Cardiac fibroblast (primary cell): ENCODE measurements at regions not wholly inside any gene's neighbourhood (a gene's known extent, or its start where the extent isn't known, plus 50 kb on each side); places are given as distances from the start of the nearest gene placed in this dataset.

Experiments
- DNase-seq, 2 donors: peaks; one replicate each; pipeline versions ENCODE4 v3.0.0 to v3.0.0-alpha.2; 2010; ENCODE audit warnings: low read depth in 2 of 2
- H3K4me3 ChIP-seq, 2 donors: replicated peaks in 1 of 2; 1 replicate in 1 of 2; 2 replicates in 1 of 2; pipeline ENCODE4 v1.5.1; 2011; ENCODE audit warnings: low read depth in 2 of 2, low read length in 2 of 2, mild to moderate bottlenecking in 2 of 2, moderate library complexity in 1 of 2
- CTCF ChIP-seq: IDR thresholded peaks from one replicate; pipeline ENCODE4 v1.5.1; 2011; ENCODE audit warnings: low read depth, mild to moderate bottlenecking, low read length, inconsistent platforms

- no peak for TF ChIP-seq CTCF
- DNase-seq, result peak in 1 of 2 donors; percentile 90
Observed at GRCh38 chr17:70006159-70006558, 68.9 kb upstream of the KCNJ16 start.

GRCh38 chr17:70011750-70012149 is 63.3 kb upstream of the KCNJ16 start:
- H3K4me3 ChIP-seq, result no peak overlapping the region
- no peak for TF ChIP-seq CTCF
- DNase-seq, result no peak

More at GRCh38 chr17:70006159-70006558, 68.9 kb upstream of the KCNJ16 start:
- H3K4me3 ChIP-seq, result no peak overlapping the region

GRCh38 chr17:70013911-70014310 is 61.1 kb upstream of the KCNJ16 start:
- TF ChIP-seq CTCF, result no peak
- H3K4me3 ChIP-seq, result no peak overlapping the region
- DNase-seq, result no peak

GRCh38 chr17:70017112-70017511 is 57.9 kb upstream of the KCNJ16 start:
- DNase-seq, result no peak
- TF ChIP-seq CTCF, result no peak
- H3K4me3 ChIP-seq, result no peak overlapping the region

- no peak for DNase-seq
- TF ChIP-seq CTCF, result no peak
- no peak overlapping the region for H3K4me3 ChIP-seq
Observed at GRCh38 chr17:70017941-70018340, 57.1 kb upstream of the KCNJ16 start.

- no peak for TF ChIP-seq CTCF
- no peak overlapping the region for H3K4me3 ChIP-seq
- no peak for DNase-seq
Observed at GRCh38 chr17:70021726-70022125, 53.3 kb upstream of the KCNJ16 start.

GRCh38 chr17:70022175-70022574 is 52.9 kb upstream of the KCNJ16 start:
- no peak overlapping the region for H3K4me3 ChIP-seq
- DNase-seq, result no peak
- no peak for TF ChIP-seq CTCF
